H9 (cell line): ENCODE measurements at regions not wholly inside any gene's neighbourhood (a gene's known extent, or its start where the extent isn't known, plus 50 kb on each side); places are given as distances from the start of the nearest gene placed in this dataset.

Experiments
- DNase-seq: peaks from one replicate; pipeline ENCODE4 v3.0.0-alpha.2; 2017
- H2AFZ ChIP-seq: one replicate; pipeline ENCODE4 v1.6.1; 2013; ENCODE audit warnings: mild to moderate bottlenecking, low read length, control low read depth, moderate library complexity
- H2AK5ac ChIP-seq: 2 replicates; pipeline ENCODE4 v1.6.1; 2013; ENCODE audit warnings: low read length, control low read depth, mixed read lengths; ENCODE audit not compliant: insufficient read length
- H2BK120ac ChIP-seq: one replicate; pipeline ENCODE4 v1.6.1; 2013; ENCODE audit warnings: low read depth, mild to moderate bottlenecking, low read length, control low read depth, inconsistent platforms; ENCODE audit not compliant: poor library complexity, severe bottlenecking
- H2BK12ac ChIP-seq: 2 replicates; pipeline ENCODE4 v1.6.1; 2013; ENCODE audit warnings: low read length, control low read depth, mixed read lengths, low read depth; ENCODE audit not compliant: insufficient read length
- H2BK15ac ChIP-seq: 2 replicates; pipeline ENCODE4 v1.6.1; 2013; ENCODE audit warnings: low read depth, low read length, control low read depth
- H2BK20ac ChIP-seq: one replicate; pipeline ENCODE4 v1.6.1; 2013; ENCODE audit warnings: low read depth, mild to moderate bottlenecking, low read length, control low read depth, inconsistent platforms; ENCODE audit not compliant: poor library complexity, severe bottlenecking
- H2BK5ac ChIP-seq: 2 replicates; pipeline ENCODE4 v1.6.1; 2013; ENCODE audit warnings: low read length, control low read depth, mixed read lengths; ENCODE audit not compliant: insufficient read length
- H3K14ac ChIP-seq: 2 replicates; pipeline ENCODE4 v1.6.1; 2013; ENCODE audit warnings: low read length, control low read depth; ENCODE audit not compliant: insufficient read depth
- H3K18ac ChIP-seq: 2 replicates; pipeline ENCODE4 v1.6.1; 2013; ENCODE audit warnings: low read depth, mild to moderate bottlenecking, mixed read lengths, low read length, control low read depth; ENCODE audit not compliant: insufficient read length
- H3K23ac ChIP-seq: 2 replicates; pipeline ENCODE4 v1.6.1; 2013; ENCODE audit warnings: low read length, control low read depth, mixed read lengths, low read depth; ENCODE audit not compliant: insufficient read length
- H3K23me2 ChIP-seq: 2 replicates; pipeline ENCODE4 v1.6.1; 2013; ENCODE audit warnings: low read depth, mild to moderate bottlenecking, mixed read lengths, low read length, control low read depth; ENCODE audit not compliant: insufficient read length, poor library complexity, severe bottlenecking
- H3K27ac ChIP-seq: 2 replicates; pipeline ENCODE4 v1.5.1; 2013; ENCODE audit warnings: low read length, control low read depth, mixed read lengths, low read depth; ENCODE audit not compliant: insufficient read length
- H3K27me3 ChIP-seq: 2 replicates; pipeline ENCODE4 v1.6.1; 2013; ENCODE audit warnings: low read length, control low read depth, inconsistent platforms; ENCODE audit not compliant: insufficient read depth
- H3K4ac ChIP-seq: 2 replicates; pipeline ENCODE4 v1.6.1; 2013; ENCODE audit warnings: low read depth, mild to moderate bottlenecking, control low read depth, inconsistent platforms, low read length, moderate library complexity
- H3K4me1 ChIP-seq: 2 replicates; pipeline ENCODE4 v1.6.1; 2013; ENCODE audit warnings: low read length, control low read depth, inconsistent platforms; ENCODE audit not compliant: insufficient read depth
- H3K4me2 ChIP-seq: 2 replicates; pipeline ENCODE4 v1.6.1; 2013; ENCODE audit warnings: low read length, control low read depth, mixed read lengths; ENCODE audit not compliant: insufficient read length, insufficient read depth
- H3K56ac ChIP-seq: 2 replicates; pipeline ENCODE4 v1.6.1; 2013; ENCODE audit warnings: low read depth, mild to moderate bottlenecking, mixed read lengths, low read length, control low read depth; ENCODE audit not compliant: insufficient read length
- H3K79me1 ChIP-seq: 2 replicates; pipeline ENCODE4 v1.6.1; 2013; ENCODE audit warnings: low read depth, mild to moderate bottlenecking, moderate library complexity, low read length, control low read depth, inconsistent platforms; ENCODE audit not compliant: insufficient read depth, poor library complexity, severe bottlenecking
- H3K79me2 ChIP-seq: 2 replicates; pipeline ENCODE4 v1.6.1; 2013; ENCODE audit warnings: low read length, control low read depth, inconsistent platforms; ENCODE audit not compliant: insufficient read depth
- H3K9ac ChIP-seq: 2 replicates; pipeline ENCODE4 v1.6.1; 2013; ENCODE audit warnings: low read length, control low read depth, mixed read lengths; ENCODE audit not compliant: insufficient read length; ENCODE audit errors: extremely low read depth
- H3K9me3 ChIP-seq: one replicate; pipeline ENCODE4 v1.6.1; 2013; ENCODE audit warnings: low read depth, low read length, inconsistent platforms; ENCODE audit not compliant: control insufficient read depth
- H3T11ph ChIP-seq: one replicate; pipeline ENCODE4 v1.6.1; 2013; ENCODE audit warnings: mild to moderate bottlenecking, low read length, control low read depth, inconsistent platforms
- H4K20me1 ChIP-seq: one replicate; pipeline ENCODE4 v1.6.1; 2013; ENCODE audit not compliant: control insufficient read depth, insufficient read length, insufficient read depth
- H4K5ac ChIP-seq: 2 replicates; pipeline ENCODE4 v1.6.1; 2013; ENCODE audit warnings: low read depth, mild to moderate bottlenecking, mixed read lengths, low read length, control low read depth; ENCODE audit not compliant: insufficient read length
- H4K8ac ChIP-seq: replicated peaks from 2 replicates; pipeline ENCODE4 v1.6.1; 2013; ENCODE audit warnings: low read length, control low read depth, mixed read lengths, low read depth; ENCODE audit not compliant: insufficient read length
- H4K91ac ChIP-seq: 2 replicates; pipeline ENCODE4 v1.6.1; 2013; ENCODE audit warnings: low read depth, mild to moderate bottlenecking, moderate library complexity, mixed read lengths, low read length, control low read depth; ENCODE audit not compliant: insufficient read length
- H3K27ac Mint-ChIP-seq, 3 experiments: 2 replicates in 2 of 3; 3 replicates in 1 of 3; pipeline ENCODE4 v1.8.0; 2020 to 2021; ENCODE audit warnings: mixed read lengths in 3 of 3, mild to moderate bottlenecking in 1 of 3, moderate library complexity in 1 of 3
- H3K27me3 Mint-ChIP-seq: 2 replicates; pipeline ENCODE4 v1.8.0; 2021; ENCODE audit warnings: low read depth, mild to moderate bottlenecking, moderate library complexity, mixed read lengths
- H3K36me3 Mint-ChIP-seq, 3 experiments: 2 replicates in 2 of 3; 3 replicates in 1 of 3; pipeline ENCODE4 v1.8.0; 2020 to 2021; ENCODE audit warnings: low read depth in 3 of 3, mixed read lengths in 3 of 3; ENCODE audit not compliant: insufficient read depth in 1 of 3
- H3K4me1 Mint-ChIP-seq, 2 experiments: 2 replicates each; pipeline ENCODE4 v1.8.0; 2020; ENCODE audit warnings: mixed read lengths in 2 of 2
- H3K4me3 Mint-ChIP-seq, 2 experiments: 2 replicates in 1 of 2; 3 replicates in 1 of 2; pipeline ENCODE4 v1.8.0; 2020 to 2021; ENCODE audit warnings: mild to moderate bottlenecking in 2 of 2, mixed read lengths in 2 of 2, moderate library complexity in 1 of 2
- H3K9me3 Mint-ChIP-seq, 2 experiments: 2 replicates in 1 of 2; 3 replicates in 1 of 2; pipeline ENCODE4 v1.8.0; 2020; ENCODE audit warnings: mild to moderate bottlenecking in 2 of 2, mixed read lengths in 2 of 2, moderate library complexity in 1 of 2
- CTCF ChIP-seq: fragments of 200-600 bp; sonication (generic); conservative IDR thresholded peaks from 3 replicates; pipeline ENCODE4 v1.8.0; 2021; ENCODE audit warnings: antibody characterized with exemption, mild to moderate bottlenecking
- WGBS: extraction: QIAGEN DNeasy Blood & Tissue Kit; methylation state at CpG from one replicate; pipeline ENCODE4 v1.1.7; 2013; ENCODE audit warnings: missing lambda C conversion rate, low lambda C conversion rate, mixed read lengths; ENCODE audit not compliant: insufficient read length; ENCODE audit errors: extremely low coverage; 5-methylcytosine and 5-hydroxymethylcytosine counted together

- H2BK15ac ChIP-seq = no peak overlapping the region
- H2BK12ac ChIP-seq = no peak overlapping the region
- no peaks in the 10 kb centered on the region for H3K79me1 ChIP-seq
- no peaks in the 10 kb centered on the region for H3K36me3 Mint-ChIP-seq
- H3K18ac ChIP-seq = no peak overlapping the region
- H4K20me1 ChIP-seq = no peaks in the 10 kb centered on the region
- H4K8ac ChIP-seq = no peak overlapping the region
- no peaks in the 10 kb centered on the region for H3K9me3 Mint-ChIP-seq
- H4K5ac ChIP-seq = no peak overlapping the region
- H2AFZ ChIP-seq = no peak overlapping the region
- WGBS = no CpG with 5 or more reads among the region's 5 CpGs
- no peak overlapping the region for H4K91ac ChIP-seq
- H3K27ac ChIP-seq = no peak overlapping the region
- H3K14ac ChIP-seq = no peak overlapping the region
- H3K9me3 ChIP-seq = no peaks in the 10 kb centered on the region
- H3K27me3 ChIP-seq = no peaks in the 10 kb centered on the region
- no peak overlapping the region for H2AK5ac ChIP-seq
- no peaks in the 10 kb centered on the region for H3K27me3 Mint-ChIP-seq
- H3K23me2 ChIP-seq = no peaks in the 10 kb centered on the region
- no peak for TF ChIP-seq CTCF
- H2BK120ac ChIP-seq = no peak overlapping the region
- H3K9ac ChIP-seq = no peak overlapping the region
- no peak overlapping the region for H3K4me2 ChIP-seq
- H3K56ac ChIP-seq = no peak overlapping the region
- DNase-seq = no peak
- no peak overlapping the region for H3K27ac Mint-ChIP-seq
- no peak overlapping the region for H2BK20ac ChIP-seq
- no peak overlapping the region for H3T11ph ChIP-seq
- H3K4ac ChIP-seq = no peak overlapping the region
- no peak overlapping the region for H3K23ac ChIP-seq
- H3K4me1 ChIP-seq = no peaks in the 10 kb centered on the region
- H3K4me3 Mint-ChIP-seq = no peak overlapping the region
- H2BK5ac ChIP-seq = no peak overlapping the region
- H3K79me2 ChIP-seq = no peaks in the 10 kb centered on the region
- H3K4me1 Mint-ChIP-seq = peaks cover 5% of the 10 kb centered on the region in 2 experiments
Measured at GRCh38 chr15:38658431-38658830, 93.8 kb upstream of the RASGRP1 start.
